Calu3 (cell line): ENCODE measurements at regions not wholly inside any gene's neighbourhood (a gene's known extent, or its start where the extent isn't known, plus 50 kb on each side); places are given as distances from the start of the nearest gene placed in this dataset.

ENCODE experiments used
- BruUV-seq: library from RNA; stranded (reverse); fragments of 400-500 nt; replicated peaks from 2 replicates; lab custom pipeline; 2021; lab: Mats Ljungman, UMichigan
- CTCF ChIA-PET: fragments of 300-600 bp; sonication (Branson Sonifier 250); formaldehyde crosslinking; loops from one replicate; lab custom pipeline; 2022; ENCODE audit warnings: antibody characterized with exemption; lab: Charles Lee
- DNase-seq: peaks from one replicate; pipeline ENCODE4 v3.0.0; 2022
- H3K27ac Mint-ChIP-seq: one replicate; pipeline ENCODE4 v1.8.0; 2022; ENCODE audit warnings: mixed read lengths; ENCODE audit not compliant: unreplicated experiment
- H3K27me3 Mint-ChIP-seq: one replicate; pipeline ENCODE4 v1.8.0; 2022; ENCODE audit warnings: mixed read lengths; ENCODE audit not compliant: unreplicated experiment
- H3K36me3 Mint-ChIP-seq: one replicate; pipeline ENCODE4 v1.8.0; 2022; ENCODE audit warnings: mild to moderate bottlenecking, moderate library complexity, mixed read lengths; ENCODE audit not compliant: insufficient read depth, unreplicated experiment
- H3K4me1 Mint-ChIP-seq: one replicate; pipeline ENCODE4 v1.8.0; 2022; ENCODE audit warnings: mild to moderate bottlenecking, low read depth, mixed read lengths; ENCODE audit not compliant: unreplicated experiment
- H3K4me3 Mint-ChIP-seq: one replicate; pipeline ENCODE4 v1.8.0; 2022; ENCODE audit warnings: mild to moderate bottlenecking, low read depth, moderate library complexity, mixed read lengths; ENCODE audit not compliant: unreplicated experiment
- H3K9me3 Mint-ChIP-seq: one replicate; pipeline ENCODE4 v1.8.0; 2022; ENCODE audit warnings: low read depth, mixed read lengths; ENCODE audit not compliant: unreplicated experiment
- CTCF ChIP-seq: fragments of 200-600 bp; IDR thresholded peaks from one replicate; pipeline ENCODE4 v1.8.0; 2022; ENCODE audit warnings: antibody characterized with exemption; ENCODE audit not compliant: unreplicated experiment
- intact Hi-C: fragments of 100-400 bp; cut with micrococcal nuclease; formaldehyde crosslinking; loops from one replicate; pipeline ENCODE4 v1.10.0; 2022; ENCODE audit not compliant: unreplicated experiment

- CTCF ChIA-PET: no interaction called here
- Mint-ChIP-seq H3K36me3 (no peaks in the 10 kb centered on the region), H3K27ac (no peak overlapping the region), H3K9me3 (no peaks in the 10 kb centered on the region), H3K27me3 (no peaks in the 10 kb centered on the region), H3K4me3 (no peak overlapping the region), H3K4me1 (no peaks in the 10 kb centered on the region)
- DNase-seq: no peak
- no peak for TF ChIP-seq CTCF
- no TSS peak for BruUV-seq
- intact Hi-C loops: no loop called here
Measured at GRCh38 chr18:21928925-21929324, 188.3 kb downstream of the MIB1 start.

- no peak for TF ChIP-seq CTCF
- Mint-ChIP-seq H3K27me3 (no peaks in the 10 kb centered on the region), H3K4me1 (no peaks in the 10 kb centered on the region), H3K27ac (no peak overlapping the region), H3K36me3 (no peaks in the 10 kb centered on the region), H3K9me3 (no peaks in the 10 kb centered on the region), H3K4me3 (no peak overlapping the region)
- CTCF ChIA-PET: no interaction called here
- DNase-seq: no peak
- intact Hi-C loops: no loop called here
- no TSS peak for BruUV-seq
Measured at GRCh38 chr18:21930177-21930576, 189.6 kb downstream of the MIB1 start.

GRCh38 chr18:21933931-21934765, 193.6 kb downstream of the MIB1 start:
- H3K4me1 Mint-ChIP-seq: no peaks in the 10 kb centered on the region
- H3K27ac Mint-ChIP-seq: no peak overlapping the region
- no peaks in the 10 kb centered on the region for H3K9me3 Mint-ChIP-seq
- H3K27me3 Mint-ChIP-seq: no peaks in the 10 kb centered on the region
- no peaks in the 10 kb centered on the region for H3K36me3 Mint-ChIP-seq
- no peak for DNase-seq
- BruUV-seq: no TSS peak
- no peak for TF ChIP-seq CTCF
- intact Hi-C loops: no loop called here
- CTCF ChIA-PET: no interaction called here
- H3K4me3 Mint-ChIP-seq: no peak overlapping the region

- no peaks in the 10 kb centered on the region for H3K4me1 Mint-ChIP-seq
- BruUV-seq: no TSS peak
- no peak overlapping the region for H3K27ac Mint-ChIP-seq
- no peaks in the 10 kb centered on the region for H3K36me3 Mint-ChIP-seq
- no peak overlapping the region for H3K4me3 Mint-ChIP-seq
- intact Hi-C loops: no loop called here
- DNase-seq: no peak
- H3K27me3 Mint-ChIP-seq: no peaks in the 10 kb centered on the region
- no peak for TF ChIP-seq CTCF
- no peaks in the 10 kb centered on the region for H3K9me3 Mint-ChIP-seq
- CTCF ChIA-PET: no interaction called here
Measured at GRCh38 chr18:21934766-21935015, 194.1 kb downstream of the MIB1 start.
